Tibial artery (tissue), 4 donors: ENCODE measurements at regions not wholly inside any gene's neighbourhood (a gene's known extent, or its start where the extent isn't known, plus 50 kb on each side); places are given as distances from the start of the nearest gene placed in this dataset.
"Not testable (repeated sequence)": the region's sequence is repeated elsewhere in the genome, so short reads cannot be mapped to it uniquely, and the experiment has no call there.

Experiments used
- DNase-seq, 2 donors: peaks; one replicate each; pipeline ENCODE4 v3.0.0-alpha.2; 2019
- H3K27ac ChIP-seq, 2 donors: fragments of 200-600 bp; sonication (generic) in 1 of 2; 1 replicate in 1 of 2; 2 replicates in 1 of 2; pipeline ENCODE4 v1.5.1; 2018 to 2019; ENCODE audit warnings: mild to moderate bottlenecking in 1 of 2
- H3K27me3 ChIP-seq, 2 donors: fragments of 200-600 bp; sonication (generic) in 1 of 2; one replicate each; pipeline versions ENCODE4 v1.5.1 to v1.6.0; 2016 to 2019
- H3K36me3 ChIP-seq, 3 donors: fragments of 200-600 bp; sonication (generic) in 2 of 3; one replicate each; pipeline ENCODE4 v1.5.1; 2016 to 2019; ENCODE audit warnings: mild to moderate bottlenecking in 2 of 3
- H3K4me1 ChIP-seq, 4 donors: fragments of 200-600 bp; sonication (generic) in 2 of 4; 1 replicate in 3 of 4; 2 replicates in 1 of 4; pipeline ENCODE4 v1.5.1; 2016 to 2019
- H3K4me3 ChIP-seq, 2 donors: fragments of 200-600 bp; sonication (generic) in 1 of 2; 1 replicate in 1 of 2; 2 replicates in 1 of 2; pipeline ENCODE4 v1.5.1; 2018 to 2019; ENCODE audit warnings: mild to moderate bottlenecking in 2 of 2
- H3K9me3 ChIP-seq, 3 donors: fragments of 200-600 bp; sonication (generic) in 1 of 3; one replicate each; pipeline ENCODE4 v1.5.1; 2016 to 2019
- intact Hi-C: fragments of 100-400 bp; cut with DNase I; formaldehyde crosslinking; loops from one replicate; pipeline ENCODE4 v1.15.0; 2023; ENCODE audit warnings: low total_unique reads
- TF ChIP-seq, protein P1 (sequence below), 2 experiments: fragments of 200-600 bp in 1 of 2; fragments of 450-650 bp in 1 of 2; IDR thresholded peaks; one replicate each; pipeline ENCODE4 v1.5.1; 2017 to 2019; ENCODE audit warnings: antibody characterized with exemption in 2 of 2, mild to moderate bottlenecking in 1 of 2, moderate library complexity in 1 of 2

DNA sequence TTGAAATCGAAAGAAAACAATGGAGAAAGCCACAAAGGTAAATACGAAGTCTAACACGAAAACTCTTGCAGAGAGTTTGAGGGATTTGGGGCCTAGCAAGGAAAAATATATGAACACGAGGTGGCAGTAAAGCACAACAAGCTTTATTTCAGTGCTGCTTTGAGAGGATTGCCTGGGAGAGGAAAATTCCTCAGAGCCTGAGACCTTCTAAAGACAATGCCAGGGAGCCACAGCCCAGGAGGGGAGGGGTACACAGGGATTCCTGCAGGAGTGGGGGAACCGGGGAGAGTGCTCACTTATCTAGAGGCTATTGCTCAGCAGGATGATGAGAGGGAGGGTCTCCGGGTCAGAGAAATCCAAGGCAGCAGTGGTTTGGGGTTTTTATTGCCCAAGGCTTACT is 134.9 kb upstream of the ADCY2 start:
- intact Hi-C loops: no loop called here
- H3K9me3 ChIP-seq: peaks cover 0 to 3% (median 0%) of the 10 kb centered on the region in 3 donors
- no peak overlapping the region for H3K4me3 ChIP-seq
- H3K27me3 ChIP-seq: no peaks in the 10 kb centered on the region
- no peak overlapping the region for H3K27ac ChIP-seq
- H3K36me3 ChIP-seq: no peaks in the 10 kb centered on the region
- no peaks in the 10 kb centered on the region for H3K4me1 ChIP-seq
- TF ChIP-seq, protein P1, sequence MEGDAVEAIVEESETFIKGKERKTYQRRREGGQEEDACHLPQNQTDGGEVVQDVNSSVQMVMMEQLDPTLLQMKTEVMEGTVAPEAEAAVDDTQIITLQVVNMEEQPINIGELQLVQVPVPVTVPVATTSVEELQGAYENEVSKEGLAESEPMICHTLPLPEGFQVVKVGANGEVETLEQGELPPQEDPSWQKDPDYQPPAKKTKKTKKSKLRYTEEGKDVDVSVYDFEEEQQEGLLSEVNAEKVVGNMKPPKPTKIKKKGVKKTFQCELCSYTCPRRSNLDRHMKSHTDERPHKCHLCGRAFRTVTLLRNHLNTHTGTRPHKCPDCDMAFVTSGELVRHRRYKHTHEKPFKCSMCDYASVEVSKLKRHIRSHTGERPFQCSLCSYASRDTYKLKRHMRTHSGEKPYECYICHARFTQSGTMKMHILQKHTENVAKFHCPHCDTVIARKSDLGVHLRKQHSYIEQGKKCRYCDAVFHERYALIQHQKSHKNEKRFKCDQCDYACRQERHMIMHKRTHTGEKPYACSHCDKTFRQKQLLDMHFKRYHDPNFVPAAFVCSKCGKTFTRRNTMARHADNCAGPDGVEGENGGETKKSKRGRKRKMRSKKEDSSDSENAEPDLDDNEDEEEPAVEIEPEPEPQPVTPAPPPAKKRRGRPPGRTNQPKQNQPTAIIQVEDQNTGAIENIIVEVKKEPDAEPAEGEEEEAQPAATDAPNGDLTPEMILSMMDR (IDR thresholded peaks at IDR 0.05): peak in 1 of 2 experiments; percentile 29
- DNase-seq: no peak

DNA sequence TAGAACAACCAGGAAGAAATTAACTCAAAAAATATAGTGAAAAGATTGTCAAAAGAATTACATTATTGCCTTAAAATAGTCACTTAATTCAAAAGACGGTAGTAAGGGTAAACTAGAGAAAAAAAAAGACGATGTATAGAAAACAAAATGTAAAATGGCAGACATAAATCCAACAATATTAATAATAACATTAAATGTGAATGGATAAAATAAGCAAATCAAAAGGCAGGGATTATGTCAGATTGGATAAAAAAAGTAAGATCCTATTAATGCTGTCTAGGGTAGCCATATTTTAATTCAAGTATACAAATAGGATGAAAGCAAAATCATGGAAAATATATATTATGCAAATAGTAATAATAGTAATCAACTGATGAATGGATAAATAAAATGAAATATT is 134.0 kb upstream of the ADCY2 start:
- DNase-seq: no peak
- Histone ChIP-seq H3K9me3 (peaks cover 0 to 3% (median 0%) of the 10 kb centered on the region in 3 donors), H3K4me1 (no peaks in the 10 kb centered on the region), H3K27ac (no peak overlapping the region), H3K36me3 (no peaks in the 10 kb centered on the region), H3K27me3 (no peaks in the 10 kb centered on the region), H3K4me3 (no peak overlapping the region)
- intact Hi-C loops: no loop called here
- TF ChIP-seq, protein P1 (IDR thresholded peaks at IDR 0.05): no peak

DNA sequence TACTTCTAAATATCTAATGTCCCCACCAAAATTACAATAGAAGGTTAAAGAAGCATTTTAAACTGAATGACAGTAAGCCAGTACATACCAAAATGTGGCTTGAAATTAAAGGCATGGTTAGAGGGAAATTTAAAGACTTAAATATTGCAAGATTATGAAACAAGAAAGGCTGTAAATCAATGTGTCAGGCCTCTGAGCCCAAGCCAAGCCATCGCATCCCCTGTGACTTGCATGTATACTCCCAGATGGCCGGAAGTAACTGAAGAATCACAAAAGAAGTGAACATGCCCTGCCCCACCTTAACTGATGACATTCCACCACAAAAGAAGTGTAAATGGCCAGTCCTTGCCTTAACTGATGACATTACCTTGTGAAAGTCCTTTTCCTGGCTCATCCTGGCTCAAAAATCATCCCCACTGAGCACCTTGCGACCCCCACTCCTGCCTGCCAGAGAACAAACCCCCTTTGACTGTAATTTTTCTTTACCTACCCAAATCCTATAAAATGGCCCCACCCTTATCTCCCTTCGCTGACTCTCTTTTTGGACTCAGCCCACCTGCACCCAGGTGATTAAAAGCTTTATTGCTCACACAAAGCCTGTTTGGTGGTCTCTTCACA is 132.4 kb upstream of the ADCY2 start:
- H3K27ac ChIP-seq, intact Hi-C loops, H3K4me3 ChIP-seq, H3K9me3 ChIP-seq, H3K4me1 ChIP-seq, H3K36me3 ChIP-seq, DNase-seq, H3K27me3 ChIP-seq: not testable (repeated sequence)

DNA sequence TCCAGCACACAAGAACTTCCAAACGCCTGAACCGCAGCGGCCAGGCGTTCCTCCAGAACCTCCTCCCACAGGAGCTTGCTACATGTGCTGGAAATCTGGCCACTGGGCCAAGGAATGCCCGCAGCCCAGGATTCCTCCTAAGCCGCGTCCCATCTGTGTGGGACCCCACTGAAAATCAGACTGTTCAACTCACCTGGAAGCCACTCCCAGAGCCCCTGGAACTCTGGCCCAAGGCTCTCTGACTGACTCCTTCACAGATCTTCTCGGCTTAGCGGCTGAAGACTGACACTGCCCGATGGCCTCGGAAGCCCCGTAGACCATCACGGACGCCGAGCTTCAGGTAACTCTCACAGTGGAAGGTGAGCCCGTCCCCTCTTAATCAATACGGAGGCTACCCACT is 130.2 kb upstream of the ADCY2 start:
- not testable (repeated sequence) for H3K4me1 ChIP-seq, H3K9me3 ChIP-seq, DNase-seq

DNA sequence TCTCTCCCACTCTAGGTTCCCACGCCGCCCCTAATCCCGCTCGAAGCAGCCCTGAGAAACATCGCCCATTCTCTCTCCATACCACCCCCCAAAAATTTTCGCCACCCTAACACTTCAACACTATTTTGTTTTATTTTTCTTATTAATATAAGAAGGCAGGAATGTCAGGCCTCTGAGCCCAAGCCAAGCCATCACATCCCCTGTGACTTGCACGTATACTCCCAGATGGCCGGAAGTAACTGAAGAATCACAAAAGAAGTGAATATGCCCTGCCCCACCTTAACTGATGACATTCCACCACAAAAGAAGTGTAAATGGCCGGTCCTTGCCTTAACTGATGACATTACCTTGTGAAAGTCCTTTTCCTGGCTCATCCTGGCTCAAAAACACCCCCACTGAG is 127.2 kb upstream of the ADCY2 start:
- DNase-seq, H3K4me1 ChIP-seq, H3K9me3 ChIP-seq, intact Hi-C loops, H3K27ac ChIP-seq, H3K27me3 ChIP-seq, H3K36me3 ChIP-seq, H3K4me3 ChIP-seq: not testable (repeated sequence)

More for the DNA sequence above, 130.2 kb upstream of the ADCY2 start:
- H3K36me3 ChIP-seq, intact Hi-C loops, H3K27me3 ChIP-seq, H3K27ac ChIP-seq, H3K4me3 ChIP-seq: not testable (repeated sequence)

DNA sequence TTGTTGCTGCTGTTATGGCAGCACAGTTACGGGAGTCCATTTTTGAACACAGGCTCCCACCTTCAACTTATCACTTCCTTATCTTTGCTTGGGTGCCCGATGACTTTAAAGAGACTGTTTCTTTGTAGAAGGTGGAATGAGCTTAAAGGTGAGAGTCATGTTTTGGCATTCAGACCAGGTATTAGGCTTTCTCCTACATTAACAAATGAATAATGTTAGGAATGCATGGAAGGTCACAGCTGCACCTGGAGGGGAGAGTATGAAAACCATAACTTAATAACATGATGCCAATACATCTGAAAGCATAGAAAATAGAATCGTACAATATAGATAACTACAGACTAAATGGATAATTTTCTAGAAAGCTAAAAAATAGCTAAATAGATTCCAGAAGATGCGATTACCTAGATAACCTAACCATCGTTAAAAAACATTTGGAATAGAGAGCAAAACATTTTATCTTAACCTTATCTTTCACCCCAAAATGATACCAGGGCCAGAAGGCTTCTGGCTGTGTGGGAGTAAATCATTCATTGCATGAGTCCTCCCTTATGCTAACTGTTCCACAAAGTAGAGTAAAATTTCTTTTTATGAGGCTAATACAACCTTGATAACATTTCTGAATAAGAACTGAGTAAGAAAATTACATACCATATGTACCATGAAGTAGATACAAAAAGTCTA is 126.2 kb upstream of the ADCY2 start:
- Histone ChIP-seq H3K36me3 (no peaks in the 10 kb centered on the region), H3K4me1 (no peaks in the 10 kb centered on the region), H3K27me3 (no peaks in the 10 kb centered on the region), H3K4me3 (no peak overlapping the region), H3K27ac (no peak overlapping the region), H3K9me3 (no peaks in the 10 kb centered on the region)
- intact Hi-C loops: no loop called here
- DNase-seq: no peak
- TF ChIP-seq, protein P1 (IDR thresholded peaks at IDR 0.05): no peak

DNA sequence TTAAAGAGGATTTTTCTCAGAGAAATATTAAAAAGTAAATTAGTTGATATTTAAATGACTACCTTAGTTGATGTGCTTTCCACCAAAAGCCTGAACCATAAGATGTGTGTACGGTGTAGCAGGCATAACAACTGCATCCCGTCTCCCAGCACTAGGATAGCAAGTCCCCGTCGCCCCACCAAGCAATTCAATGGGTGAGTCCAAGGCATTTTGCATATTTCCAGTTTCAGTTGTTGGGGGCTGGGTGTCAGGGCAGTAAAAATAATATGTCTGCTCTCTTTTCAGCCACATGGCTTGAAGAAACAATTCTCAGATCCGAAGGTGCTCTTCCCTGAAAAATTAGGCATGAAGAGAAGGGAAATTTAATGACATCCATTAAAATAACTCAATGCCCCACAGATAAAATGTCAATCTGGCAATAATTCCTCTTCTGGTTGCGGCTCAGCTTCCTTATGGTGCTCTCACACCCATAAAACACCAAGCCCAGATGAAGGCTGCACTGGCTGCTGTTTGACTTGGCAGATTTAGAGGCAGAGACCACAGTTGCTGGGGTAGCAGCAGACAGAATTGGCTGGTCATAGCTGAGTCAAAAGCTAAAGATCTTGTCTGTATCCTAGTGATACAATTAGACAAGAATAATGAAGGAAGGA is 124.4 kb upstream of the ADCY2 start:
- Histone ChIP-seq H3K27me3 (no peaks in the 10 kb centered on the region), H3K27ac (no peak overlapping the region), H3K4me1 (no peaks in the 10 kb centered on the region), H3K4me3 (no peak overlapping the region), H3K36me3 (no peaks in the 10 kb centered on the region), H3K9me3 (peaks cover 0 to 4% (median 2%) of the 10 kb centered on the region in 3 donors)
- TF ChIP-seq, protein P1 (IDR thresholded peaks at IDR 0.05): no peak
- intact Hi-C loops: no loop called here
- DNase-seq: no peak
